Left lung (tissue), 4 donors: ENCODE measurements at regions not wholly inside any gene's neighbourhood (a gene's known extent, or its start where the extent isn't known, plus 50 kb on each side); places are given as distances from the start of the nearest gene placed in this dataset.

Source experiments
- ATAC-seq: fragments of 200-7000 bp; cut with Tn5 transposase; one replicate; pipeline ENCODE4 v1.9.1; 2020; ENCODE audit warnings: moderate library complexity
- DNase-seq, 4 donors: peaks; one replicate each; pipeline ENCODE4 v3.0.0-alpha.2; 2013 to 2020
- H3K27ac ChIP-seq, 2 donors: fragments of 200-600 bp; sonication (generic) in 1 of 2; one replicate each; pipeline versions ENCODE4 v1.5.0 to v1.8.0; 2020 to 2021
- H3K27me3 ChIP-seq, 2 donors: fragments of 200-600 bp; sonication (generic) in 1 of 2; one replicate each; pipeline versions ENCODE4 v1.5.0 to v1.8.0; 2020 to 2021
- H3K36me3 ChIP-seq, 2 donors: fragments of 200-600 bp; sonication (generic) in 1 of 2; one replicate each; pipeline versions ENCODE4 v1.5.0 to v1.8.0; 2020 to 2021
- H3K4me1 ChIP-seq, 2 donors: fragments of 200-600 bp; one replicate each; pipeline ENCODE4 v1.8.0; 2021
- H3K4me3 ChIP-seq, 2 donors: fragments of 200-600 bp; sonication (generic) in 1 of 2; one replicate each; pipeline versions ENCODE4 v1.5.0 to v1.8.0; 2020 to 2021; ENCODE audit warnings: mild to moderate bottlenecking in 1 of 2
- H3K9me3 ChIP-seq, 2 donors: fragments of 200-600 bp; sonication (generic) in 1 of 2; one replicate each; pipeline versions ENCODE4 v1.5.0 to v1.8.0; 2020 to 2021
- intact Hi-C, 2 donors: fragments of 100-400 bp; cut with DNase I; formaldehyde crosslinking; loops; one replicate each; pipeline versions ENCODE4 v1.11.2 to v1.14.2; 2022
- TF ChIP-seq, protein P1 (sequence below), 2 donors: fragments of 200-600 bp; sonication (generic) in 1 of 2; IDR thresholded peaks; one replicate each; pipeline versions ENCODE4 v1.5.0 to v1.8.0; 2021; ENCODE audit warnings: antibody characterized with exemption in 2 of 2
- donor health status: DM: no; HTN: yes; CAD: no.
- donor health status: DM: no; HTN: no; CAD: no.

GRCh38 chr5:121027636-121028035, 563.5 kb downstream of the PRR16 start:
- intact Hi-C loops, result no loop called here

GRCh38 chr5:121029536-121030245, 565.6 kb downstream of the PRR16 start:
- intact Hi-C loops, result no loop called here
- DNase-seq (no peak), ATAC-seq (no peak)
- Histone ChIP-seq H3K27me3 (no peaks in the 10 kb centered on the region), H3K4me1 (no peaks in the 10 kb centered on the region), H3K27ac (no peak overlapping the region), H3K9me3 (no peaks in the 10 kb centered on the region), H3K4me3 (no peak overlapping the region), H3K36me3 (no peaks in the 10 kb centered on the region)
- TF ChIP-seq, protein P1, sequence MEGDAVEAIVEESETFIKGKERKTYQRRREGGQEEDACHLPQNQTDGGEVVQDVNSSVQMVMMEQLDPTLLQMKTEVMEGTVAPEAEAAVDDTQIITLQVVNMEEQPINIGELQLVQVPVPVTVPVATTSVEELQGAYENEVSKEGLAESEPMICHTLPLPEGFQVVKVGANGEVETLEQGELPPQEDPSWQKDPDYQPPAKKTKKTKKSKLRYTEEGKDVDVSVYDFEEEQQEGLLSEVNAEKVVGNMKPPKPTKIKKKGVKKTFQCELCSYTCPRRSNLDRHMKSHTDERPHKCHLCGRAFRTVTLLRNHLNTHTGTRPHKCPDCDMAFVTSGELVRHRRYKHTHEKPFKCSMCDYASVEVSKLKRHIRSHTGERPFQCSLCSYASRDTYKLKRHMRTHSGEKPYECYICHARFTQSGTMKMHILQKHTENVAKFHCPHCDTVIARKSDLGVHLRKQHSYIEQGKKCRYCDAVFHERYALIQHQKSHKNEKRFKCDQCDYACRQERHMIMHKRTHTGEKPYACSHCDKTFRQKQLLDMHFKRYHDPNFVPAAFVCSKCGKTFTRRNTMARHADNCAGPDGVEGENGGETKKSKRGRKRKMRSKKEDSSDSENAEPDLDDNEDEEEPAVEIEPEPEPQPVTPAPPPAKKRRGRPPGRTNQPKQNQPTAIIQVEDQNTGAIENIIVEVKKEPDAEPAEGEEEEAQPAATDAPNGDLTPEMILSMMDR (IDR thresholded peaks at IDR 0.05), result no peak

More at GRCh38 chr5:121027636-121028035, 563.5 kb downstream of the PRR16 start:
- Histone ChIP-seq H3K9me3 (no peaks in the 10 kb centered on the region), H3K36me3 (no peaks in the 10 kb centered on the region), H3K27ac (no peak overlapping the region), H3K27me3 (no peaks in the 10 kb centered on the region), H3K4me1 (no peaks in the 10 kb centered on the region), H3K4me3 (no peak overlapping the region)
- ATAC-seq (no peak), DNase-seq (no peak)
- TF ChIP-seq, protein P1 (IDR thresholded peaks at IDR 0.05), result no peak

GRCh38 chr5:121031491-121031890, 567.4 kb downstream of the PRR16 start:
- Histone ChIP-seq H3K9me3 (no peaks in the 10 kb centered on the region), H3K4me1 (no peaks in the 10 kb centered on the region), H3K4me3 (no peak overlapping the region), H3K27me3 (no peaks in the 10 kb centered on the region), H3K27ac (no peak overlapping the region), H3K36me3 (no peaks in the 10 kb centered on the region)
- ATAC-seq (no peak), DNase-seq (peak in 2 of 4 donors; percentile 31 to 46)
- TF ChIP-seq, protein P1 (IDR thresholded peaks at IDR 0.05), result no peak
- intact Hi-C loops, result no loop called here

GRCh38 chr5:121033334-121033733, 569.2 kb downstream of the PRR16 start:
- Histone ChIP-seq H3K36me3 (no peaks in the 10 kb centered on the region), H3K27me3 (no peaks in the 10 kb centered on the region), H3K27ac (no peak overlapping the region), H3K4me1 (no peaks in the 10 kb centered on the region), H3K4me3 (no peak overlapping the region), H3K9me3 (no peaks in the 10 kb centered on the region)
- TF ChIP-seq, protein P1 (IDR thresholded peaks at IDR 0.05), result no peak
- no peak for DNase-seq
- no peak for ATAC-seq
- intact Hi-C loops, result no loop called here

GRCh38 chr5:121038438-121038837, 574.3 kb downstream of the PRR16 start:
- Histone ChIP-seq H3K36me3 (no peaks in the 10 kb centered on the region), H3K9me3 (peaks cover 0 to 5% of the 10 kb centered on the region in 2 donors)
- TF ChIP-seq, protein P1 (IDR thresholded peaks at IDR 0.05), result no peak

More at GRCh38 chr5:121038438-121038837, 574.3 kb downstream of the PRR16 start:
- Histone ChIP-seq H3K4me3 (no peak overlapping the region), H3K4me1 (no peaks in the 10 kb centered on the region), H3K27ac (no peak overlapping the region), H3K27me3 (no peaks in the 10 kb centered on the region)
- DNase-seq (no peak), ATAC-seq (no peak)
- intact Hi-C loops, result no loop called here
